ENCODE measurements at regions not wholly inside any gene's neighbourhood (a gene's known extent, or its start where the extent isn't known, plus 50 kb on each side); places are given as distances from the start of the nearest gene placed in this dataset.

DNA sequence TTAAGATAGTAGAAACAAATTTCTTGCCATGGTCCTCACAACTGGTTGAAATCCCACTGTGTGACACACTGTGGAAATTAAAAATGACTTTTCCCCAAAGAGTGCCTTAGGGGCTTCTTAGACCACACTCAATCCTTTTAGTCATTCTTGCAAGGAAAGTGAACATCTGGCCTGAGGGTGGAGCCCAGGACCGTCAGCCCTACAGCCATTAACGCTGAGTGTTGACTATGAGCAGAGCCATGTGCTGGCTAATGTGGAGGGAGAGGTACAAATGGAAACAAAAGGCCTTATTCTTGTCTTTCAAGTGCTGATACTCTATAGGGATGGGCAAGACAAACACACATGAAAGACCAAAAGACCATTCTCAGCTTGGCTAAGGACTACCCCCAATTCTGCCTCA lies 456.5 kb downstream of the ZSWIM6 start:
- Histone ChIP-seq H3K9me3 (no peaks in the 10 kb centered on the region), H3K4me1 (no peaks in the 10 kb centered on the region), H3K36me3 (no peaks in the 10 kb centered on the region), H3K4me3 (no peak overlapping the region), H3K27ac (no peak overlapping the region), H3K27me3 (no peaks in the 10 kb centered on the region)
- TF ChIP-seq POLR2AphosphoS5 (IDR thresholded peaks at IDR 0.05), result no peak
- TF ChIP-seq, protein P1, sequence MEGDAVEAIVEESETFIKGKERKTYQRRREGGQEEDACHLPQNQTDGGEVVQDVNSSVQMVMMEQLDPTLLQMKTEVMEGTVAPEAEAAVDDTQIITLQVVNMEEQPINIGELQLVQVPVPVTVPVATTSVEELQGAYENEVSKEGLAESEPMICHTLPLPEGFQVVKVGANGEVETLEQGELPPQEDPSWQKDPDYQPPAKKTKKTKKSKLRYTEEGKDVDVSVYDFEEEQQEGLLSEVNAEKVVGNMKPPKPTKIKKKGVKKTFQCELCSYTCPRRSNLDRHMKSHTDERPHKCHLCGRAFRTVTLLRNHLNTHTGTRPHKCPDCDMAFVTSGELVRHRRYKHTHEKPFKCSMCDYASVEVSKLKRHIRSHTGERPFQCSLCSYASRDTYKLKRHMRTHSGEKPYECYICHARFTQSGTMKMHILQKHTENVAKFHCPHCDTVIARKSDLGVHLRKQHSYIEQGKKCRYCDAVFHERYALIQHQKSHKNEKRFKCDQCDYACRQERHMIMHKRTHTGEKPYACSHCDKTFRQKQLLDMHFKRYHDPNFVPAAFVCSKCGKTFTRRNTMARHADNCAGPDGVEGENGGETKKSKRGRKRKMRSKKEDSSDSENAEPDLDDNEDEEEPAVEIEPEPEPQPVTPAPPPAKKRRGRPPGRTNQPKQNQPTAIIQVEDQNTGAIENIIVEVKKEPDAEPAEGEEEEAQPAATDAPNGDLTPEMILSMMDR (IDR thresholded peaks at IDR 0.05), result no peak
- TF ChIP-seq POLR2A (IDR thresholded peaks at IDR 0.05), result no peak
- TF ChIP-seq EP300 (IDR thresholded peaks at IDR 0.05), result no peak
- intact Hi-C loops (cut with DNase I), result no loop called here
- DNase-seq, result no peak
- 39 to 61% methylated on average over 2 of the region's 2 CpGs for WGBS, 2 donors

DNA sequence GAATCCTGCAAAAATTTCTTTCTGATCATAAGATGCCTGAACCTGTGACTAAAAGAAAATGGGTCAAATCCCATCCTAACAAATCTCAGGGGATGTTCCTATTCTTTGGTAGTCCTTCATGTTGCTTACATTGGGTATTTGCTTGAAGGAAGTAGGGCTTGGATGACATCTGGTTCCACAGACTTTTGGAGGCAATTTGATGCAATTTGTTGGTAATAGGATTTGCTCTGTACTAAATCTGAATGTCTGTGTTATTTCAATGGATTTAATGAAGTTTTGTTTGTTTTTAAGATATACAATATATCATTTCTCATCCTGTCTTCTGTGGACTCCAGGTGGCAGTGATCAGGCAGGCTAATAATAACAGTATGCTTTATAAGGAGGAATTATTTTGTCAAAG lies 457.9 kb downstream of the ZSWIM6 start:
- no peaks in the 10 kb centered on the region for H3K27me3 ChIP-seq
- TF ChIP-seq, protein P1 (IDR thresholded peaks at IDR 0.05), result no peak
- no peak for TF ChIP-seq POLR2A (IDR thresholded peaks at IDR 0.05)
- TF ChIP-seq POLR2AphosphoS5 (IDR thresholded peaks at IDR 0.05), result no peak
- no peaks in the 10 kb centered on the region for H3K36me3 ChIP-seq
- H3K9me3 ChIP-seq, result no peaks in the 10 kb centered on the region
- no peak overlapping the region for H3K4me3 ChIP-seq
- no peak for DNase-seq
- no peaks in the 10 kb centered on the region for H3K4me1 ChIP-seq
- H3K27ac ChIP-seq, result no peak overlapping the region
- intact Hi-C loops (cut with DNase I), result no loop called here

DNA sequence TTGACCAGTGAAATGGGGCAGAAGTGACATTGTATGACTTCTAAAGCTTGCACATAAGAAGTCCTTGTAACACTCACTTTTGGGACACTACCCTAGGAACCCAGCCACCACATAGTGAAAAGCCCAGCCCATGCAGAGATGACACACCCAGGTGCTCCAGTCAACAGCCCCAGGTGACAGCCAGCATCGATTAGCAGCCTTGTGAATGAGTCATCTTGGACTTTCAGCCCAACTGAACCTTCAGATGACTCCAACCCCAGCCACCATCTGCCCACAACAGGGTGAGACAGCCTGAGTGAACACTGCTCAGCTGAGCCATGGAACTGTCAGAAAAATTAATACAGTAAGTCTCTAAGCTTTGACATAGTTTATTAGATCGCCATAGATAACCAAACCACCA lies 458.6 kb downstream of the ZSWIM6 start:
- no peaks in the 10 kb centered on the region for H3K27me3 ChIP-seq
- H3K36me3 ChIP-seq, result no peaks in the 10 kb centered on the region
- H3K4me3 ChIP-seq, result no peak overlapping the region
- H3K27ac ChIP-seq, result no peak overlapping the region
- DNase-seq, result no peak
- TF ChIP-seq EP300 (IDR thresholded peaks at IDR 0.05) (no peak), POLR2A (IDR thresholded peaks at IDR 0.05) (no peak), POLR2AphosphoS5 (IDR thresholded peaks at IDR 0.05) (no peak)
- TF ChIP-seq, protein P1 (IDR thresholded peaks at IDR 0.05), result no peak
- intact Hi-C loops (cut with DNase I), result no loop called here
- WGBS, 2 donors, result 49 to 68% methylated on average over 2 of the region's 2 CpGs
- H3K4me1 ChIP-seq, result no peaks in the 10 kb centered on the region
- H3K9me3 ChIP-seq, result no peaks in the 10 kb centered on the region

DNA sequence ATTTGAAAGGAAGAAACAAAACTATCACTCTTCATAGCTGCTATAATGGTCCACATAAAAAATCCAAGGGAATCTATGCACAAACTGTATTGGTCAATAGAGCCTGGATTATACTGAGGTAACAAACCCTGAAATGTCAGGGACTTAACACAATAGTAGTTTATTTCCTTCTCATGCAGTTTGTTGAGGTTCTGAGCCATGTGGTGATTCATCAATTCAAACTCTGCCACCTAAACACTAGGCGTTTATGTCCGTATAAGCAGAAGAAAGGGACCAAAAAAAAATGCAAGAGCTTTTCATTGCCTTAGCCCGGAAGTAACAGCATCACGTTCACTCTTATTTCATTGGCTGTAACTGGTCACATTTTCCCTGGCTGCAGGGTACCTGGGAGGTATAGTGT lies 464.7 kb downstream of the ZSWIM6 start:
- DNase-seq, result no peak
- Histone ChIP-seq H3K36me3 (no peaks in the 10 kb centered on the region), H3K4me3 (no peak overlapping the region), H3K4me1 (no peaks in the 10 kb centered on the region), H3K27me3 (no peaks in the 10 kb centered on the region), H3K9me3 (no peaks in the 10 kb centered on the region), H3K27ac (no peak overlapping the region)
- intact Hi-C loops (cut with DNase I), result no loop called here
- 88 to 89% methylated on average over 4 of the region's 4 CpGs for WGBS, 2 donors
- TF ChIP-seq POLR2AphosphoS5 (IDR thresholded peaks at IDR 0.05), result no peak
- TF ChIP-seq, protein P1 (IDR thresholded peaks at IDR 0.05), result no peak
- TF ChIP-seq POLR2A (IDR thresholded peaks at IDR 0.05), result no peak
- TF ChIP-seq EP300 (IDR thresholded peaks at IDR 0.05), result no peak

DNA sequence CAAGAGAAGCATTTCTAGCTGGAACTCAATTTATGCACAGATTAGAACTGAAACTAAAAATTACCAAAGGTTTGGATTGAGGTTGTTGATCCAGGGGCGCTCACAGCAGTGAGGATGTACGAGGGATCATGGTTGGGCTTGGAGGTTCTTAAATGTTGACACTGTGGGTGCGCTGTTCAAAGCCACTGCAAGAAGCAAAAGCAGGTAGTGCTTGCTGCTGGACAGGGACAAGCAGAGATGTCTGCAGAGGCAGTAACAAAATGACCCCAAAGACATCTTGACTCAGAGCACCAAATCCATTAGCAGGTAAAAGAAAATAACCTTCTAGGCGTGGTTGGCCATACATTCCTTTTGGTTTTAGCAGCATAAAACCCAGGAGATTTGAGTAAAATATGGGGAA lies 468.4 kb downstream of the ZSWIM6 start:
- 90 to 92% methylated on average over 4 of the region's 4 CpGs for WGBS, 2 donors
- no peak for DNase-seq
- Histone ChIP-seq H3K4me3 (no peak overlapping the region), H3K27me3 (no peaks in the 10 kb centered on the region), H3K27ac (no peak overlapping the region), H3K9me3 (no peaks in the 10 kb centered on the region), H3K4me1 (peaks cover 0 to 5% (median 0%) of the 10 kb centered on the region in 4 donors), H3K36me3 (no peaks in the 10 kb centered on the region)
- TF ChIP-seq, protein P1 (IDR thresholded peaks at IDR 0.05), result no peak
- no peak for TF ChIP-seq EP300 (IDR thresholded peaks at IDR 0.05)
- no peak for TF ChIP-seq POLR2A (IDR thresholded peaks at IDR 0.05)
- TF ChIP-seq POLR2AphosphoS5 (IDR thresholded peaks at IDR 0.05), result no peak
- intact Hi-C loops (cut with DNase I), result no loop called here

All from sigmoid colon (tissue), 6 donors.